H9 (cell line): ENCODE measurements at regions not wholly inside any gene's neighbourhood (a gene's known extent, or its start where the extent isn't known, plus 50 kb on each side); places are given as distances from the start of the nearest gene placed in this dataset.

ENCODE experiments used
- DNase-seq: peaks from one replicate; pipeline ENCODE4 v3.0.0-alpha.2; 2017
- H2AFZ ChIP-seq: one replicate; pipeline ENCODE4 v1.6.1; 2013; ENCODE audit warnings: mild to moderate bottlenecking, low read length, control low read depth, moderate library complexity
- H2AK5ac ChIP-seq: 2 replicates; pipeline ENCODE4 v1.6.1; 2013; ENCODE audit warnings: low read length, control low read depth, mixed read lengths; ENCODE audit not compliant: insufficient read length
- H2BK120ac ChIP-seq: one replicate; pipeline ENCODE4 v1.6.1; 2013; ENCODE audit warnings: low read depth, mild to moderate bottlenecking, low read length, control low read depth, inconsistent platforms; ENCODE audit not compliant: poor library complexity, severe bottlenecking
- H2BK12ac ChIP-seq: 2 replicates; pipeline ENCODE4 v1.6.1; 2013; ENCODE audit warnings: low read length, control low read depth, mixed read lengths, low read depth; ENCODE audit not compliant: insufficient read length
- H2BK15ac ChIP-seq: 2 replicates; pipeline ENCODE4 v1.6.1; 2013; ENCODE audit warnings: low read depth, low read length, control low read depth
- H2BK20ac ChIP-seq: one replicate; pipeline ENCODE4 v1.6.1; 2013; ENCODE audit warnings: low read depth, mild to moderate bottlenecking, low read length, control low read depth, inconsistent platforms; ENCODE audit not compliant: poor library complexity, severe bottlenecking
- H2BK5ac ChIP-seq: 2 replicates; pipeline ENCODE4 v1.6.1; 2013; ENCODE audit warnings: low read length, control low read depth, mixed read lengths; ENCODE audit not compliant: insufficient read length
- H3K14ac ChIP-seq: 2 replicates; pipeline ENCODE4 v1.6.1; 2013; ENCODE audit warnings: low read length, control low read depth; ENCODE audit not compliant: insufficient read depth
- H3K18ac ChIP-seq: 2 replicates; pipeline ENCODE4 v1.6.1; 2013; ENCODE audit warnings: low read depth, mild to moderate bottlenecking, mixed read lengths, low read length, control low read depth; ENCODE audit not compliant: insufficient read length
- H3K23ac ChIP-seq: 2 replicates; pipeline ENCODE4 v1.6.1; 2013; ENCODE audit warnings: low read length, control low read depth, mixed read lengths, low read depth; ENCODE audit not compliant: insufficient read length
- H3K23me2 ChIP-seq: 2 replicates; pipeline ENCODE4 v1.6.1; 2013; ENCODE audit warnings: low read depth, mild to moderate bottlenecking, mixed read lengths, low read length, control low read depth; ENCODE audit not compliant: insufficient read length, poor library complexity, severe bottlenecking
- H3K27ac ChIP-seq: 2 replicates; pipeline ENCODE4 v1.5.1; 2013; ENCODE audit warnings: low read length, control low read depth, mixed read lengths, low read depth; ENCODE audit not compliant: insufficient read length
- H3K27me3 ChIP-seq: 2 replicates; pipeline ENCODE4 v1.6.1; 2013; ENCODE audit warnings: low read length, control low read depth, inconsistent platforms; ENCODE audit not compliant: insufficient read depth
- H3K4ac ChIP-seq: 2 replicates; pipeline ENCODE4 v1.6.1; 2013; ENCODE audit warnings: low read depth, mild to moderate bottlenecking, control low read depth, inconsistent platforms, low read length, moderate library complexity
- H3K4me1 ChIP-seq: 2 replicates; pipeline ENCODE4 v1.6.1; 2013; ENCODE audit warnings: low read length, control low read depth, inconsistent platforms; ENCODE audit not compliant: insufficient read depth
- H3K4me2 ChIP-seq: 2 replicates; pipeline ENCODE4 v1.6.1; 2013; ENCODE audit warnings: low read length, control low read depth, mixed read lengths; ENCODE audit not compliant: insufficient read length, insufficient read depth
- H3K56ac ChIP-seq: 2 replicates; pipeline ENCODE4 v1.6.1; 2013; ENCODE audit warnings: low read depth, mild to moderate bottlenecking, mixed read lengths, low read length, control low read depth; ENCODE audit not compliant: insufficient read length
- H3K79me1 ChIP-seq: 2 replicates; pipeline ENCODE4 v1.6.1; 2013; ENCODE audit warnings: low read depth, mild to moderate bottlenecking, moderate library complexity, low read length, control low read depth, inconsistent platforms; ENCODE audit not compliant: insufficient read depth, poor library complexity, severe bottlenecking
- H3K79me2 ChIP-seq: 2 replicates; pipeline ENCODE4 v1.6.1; 2013; ENCODE audit warnings: low read length, control low read depth, inconsistent platforms; ENCODE audit not compliant: insufficient read depth
- H3K9ac ChIP-seq: 2 replicates; pipeline ENCODE4 v1.6.1; 2013; ENCODE audit warnings: low read length, control low read depth, mixed read lengths; ENCODE audit not compliant: insufficient read length; ENCODE audit errors: extremely low read depth
- H3K9me3 ChIP-seq: one replicate; pipeline ENCODE4 v1.6.1; 2013; ENCODE audit warnings: low read depth, low read length, inconsistent platforms; ENCODE audit not compliant: control insufficient read depth
- H3T11ph ChIP-seq: one replicate; pipeline ENCODE4 v1.6.1; 2013; ENCODE audit warnings: mild to moderate bottlenecking, low read length, control low read depth, inconsistent platforms
- H4K20me1 ChIP-seq: one replicate; pipeline ENCODE4 v1.6.1; 2013; ENCODE audit not compliant: control insufficient read depth, insufficient read length, insufficient read depth
- H4K5ac ChIP-seq: 2 replicates; pipeline ENCODE4 v1.6.1; 2013; ENCODE audit warnings: low read depth, mild to moderate bottlenecking, mixed read lengths, low read length, control low read depth; ENCODE audit not compliant: insufficient read length
- H4K8ac ChIP-seq: replicated peaks from 2 replicates; pipeline ENCODE4 v1.6.1; 2013; ENCODE audit warnings: low read length, control low read depth, mixed read lengths, low read depth; ENCODE audit not compliant: insufficient read length
- H4K91ac ChIP-seq: 2 replicates; pipeline ENCODE4 v1.6.1; 2013; ENCODE audit warnings: low read depth, mild to moderate bottlenecking, moderate library complexity, mixed read lengths, low read length, control low read depth; ENCODE audit not compliant: insufficient read length
- H3K27ac Mint-ChIP-seq, 3 experiments: 2 replicates in 2 of 3; 3 replicates in 1 of 3; pipeline ENCODE4 v1.8.0; 2020 to 2021; ENCODE audit warnings: mixed read lengths in 3 of 3, mild to moderate bottlenecking in 1 of 3, moderate library complexity in 1 of 3
- H3K27me3 Mint-ChIP-seq: 2 replicates; pipeline ENCODE4 v1.8.0; 2021; ENCODE audit warnings: low read depth, mild to moderate bottlenecking, moderate library complexity, mixed read lengths
- H3K36me3 Mint-ChIP-seq, 3 experiments: 2 replicates in 2 of 3; 3 replicates in 1 of 3; pipeline ENCODE4 v1.8.0; 2020 to 2021; ENCODE audit warnings: low read depth in 3 of 3, mixed read lengths in 3 of 3; ENCODE audit not compliant: insufficient read depth in 1 of 3
- H3K4me1 Mint-ChIP-seq, 2 experiments: 2 replicates each; pipeline ENCODE4 v1.8.0; 2020; ENCODE audit warnings: mixed read lengths in 2 of 2
- H3K4me3 Mint-ChIP-seq, 2 experiments: 2 replicates in 1 of 2; 3 replicates in 1 of 2; pipeline ENCODE4 v1.8.0; 2020 to 2021; ENCODE audit warnings: mild to moderate bottlenecking in 2 of 2, mixed read lengths in 2 of 2, moderate library complexity in 1 of 2
- H3K9me3 Mint-ChIP-seq, 2 experiments: 2 replicates in 1 of 2; 3 replicates in 1 of 2; pipeline ENCODE4 v1.8.0; 2020; ENCODE audit warnings: mild to moderate bottlenecking in 2 of 2, mixed read lengths in 2 of 2, moderate library complexity in 1 of 2
- WGBS: extraction: QIAGEN DNeasy Blood & Tissue Kit; methylation state at CpG from one replicate; pipeline ENCODE4 v1.1.7; 2013; ENCODE audit warnings: missing lambda C conversion rate, low lambda C conversion rate, mixed read lengths; ENCODE audit not compliant: insufficient read length; ENCODE audit errors: extremely low coverage; 5-methylcytosine and 5-hydroxymethylcytosine counted together
- TF ChIP-seq, protein P1 (sequence below): fragments of 200-600 bp; sonication (generic); conservative IDR thresholded peaks from 3 replicates; pipeline ENCODE4 v1.8.0; 2021; ENCODE audit warnings: antibody characterized with exemption, mild to moderate bottlenecking

DNA sequence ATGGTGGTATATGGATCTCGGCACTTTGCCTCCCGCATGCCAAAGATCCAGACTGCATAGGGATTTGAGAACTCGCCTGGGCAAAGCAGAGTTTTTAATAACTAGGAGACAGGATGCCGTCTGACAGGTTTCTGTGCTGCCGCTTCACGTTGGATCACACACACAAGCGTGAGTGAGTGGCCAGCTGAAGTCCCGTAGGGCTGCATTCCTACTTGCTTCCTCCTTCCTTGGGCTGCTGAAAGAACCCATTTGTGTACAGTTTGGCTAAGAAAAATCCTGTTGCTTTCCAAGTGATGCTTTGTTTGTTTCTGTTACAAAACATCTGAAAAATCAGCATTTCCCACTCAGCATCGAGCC is 604.3 kb upstream of the CFAP20DC start:
- H3K27ac ChIP-seq = no peak overlapping the region
- H4K20me1 ChIP-seq = no peaks in the 10 kb centered on the region
- DNase-seq = no peak
- H4K5ac ChIP-seq = no peak overlapping the region
- H3K4me1 Mint-ChIP-seq = peaks cover 3% of the 10 kb centered on the region in 2 experiments; a peak in 1 of 4 replicates
- peaks cover 12% of the 10 kb centered on the region in 2 experiments for H3K9me3 Mint-ChIP-seq
- no peak overlapping the region for H3K56ac ChIP-seq
- H3K23me2 ChIP-seq = no peaks in the 10 kb centered on the region
- H3K79me2 ChIP-seq = no peaks in the 10 kb centered on the region
- no peaks in the 10 kb centered on the region for H3K4me1 ChIP-seq
- no peak overlapping the region for H3K4ac ChIP-seq
- no peaks in the 10 kb centered on the region for H3K9me3 ChIP-seq
- H3K27me3 Mint-ChIP-seq = no peaks in the 10 kb centered on the region; the same call in 1 of the 2 replicates
- no peak overlapping the region for H2BK120ac ChIP-seq
- no peak overlapping the region for H2BK20ac ChIP-seq
- H3K4me2 ChIP-seq = no peak overlapping the region
- H2BK5ac ChIP-seq = no peak overlapping the region
- no peak overlapping the region for H3K27ac Mint-ChIP-seq
- no peak overlapping the region for H3K9ac ChIP-seq
- no peak overlapping the region for H4K91ac ChIP-seq
- TF ChIP-seq, protein P1, sequence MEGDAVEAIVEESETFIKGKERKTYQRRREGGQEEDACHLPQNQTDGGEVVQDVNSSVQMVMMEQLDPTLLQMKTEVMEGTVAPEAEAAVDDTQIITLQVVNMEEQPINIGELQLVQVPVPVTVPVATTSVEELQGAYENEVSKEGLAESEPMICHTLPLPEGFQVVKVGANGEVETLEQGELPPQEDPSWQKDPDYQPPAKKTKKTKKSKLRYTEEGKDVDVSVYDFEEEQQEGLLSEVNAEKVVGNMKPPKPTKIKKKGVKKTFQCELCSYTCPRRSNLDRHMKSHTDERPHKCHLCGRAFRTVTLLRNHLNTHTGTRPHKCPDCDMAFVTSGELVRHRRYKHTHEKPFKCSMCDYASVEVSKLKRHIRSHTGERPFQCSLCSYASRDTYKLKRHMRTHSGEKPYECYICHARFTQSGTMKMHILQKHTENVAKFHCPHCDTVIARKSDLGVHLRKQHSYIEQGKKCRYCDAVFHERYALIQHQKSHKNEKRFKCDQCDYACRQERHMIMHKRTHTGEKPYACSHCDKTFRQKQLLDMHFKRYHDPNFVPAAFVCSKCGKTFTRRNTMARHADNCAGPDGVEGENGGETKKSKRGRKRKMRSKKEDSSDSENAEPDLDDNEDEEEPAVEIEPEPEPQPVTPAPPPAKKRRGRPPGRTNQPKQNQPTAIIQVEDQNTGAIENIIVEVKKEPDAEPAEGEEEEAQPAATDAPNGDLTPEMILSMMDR = no peak
- H3K36me3 Mint-ChIP-seq = peaks cover 0 to 8% (median 5%) of the 10 kb centered on the region in 3 experiments; a peak in 3 of 7 replicates
- H2AK5ac ChIP-seq = no peak overlapping the region
- no peak overlapping the region for H3T11ph ChIP-seq
- no peak overlapping the region for H2AFZ ChIP-seq
- H3K23ac ChIP-seq = no peak overlapping the region
- H3K79me1 ChIP-seq = no peaks in the 10 kb centered on the region
- no peaks in the 10 kb centered on the region for H3K27me3 ChIP-seq
- H2BK15ac ChIP-seq = no peak overlapping the region
- no peak overlapping the region for H3K14ac ChIP-seq
- no peak overlapping the region for H4K8ac ChIP-seq
- no CpG with 5 or more reads among the region's 9 CpGs for WGBS
- H3K4me3 Mint-ChIP-seq = no peak overlapping the region
- no peak overlapping the region for H3K18ac ChIP-seq
- H2BK12ac ChIP-seq = no peak overlapping the region
